Fibroblast of lung (primary cell): ENCODE measurements at regions not wholly inside any gene's neighbourhood (a gene's known extent, or its start where the extent isn't known, plus 50 kb on each side); places are given as distances from the start of the nearest gene placed in this dataset.
A peak's percentile ranks its signal among the peaks of the same experiment; 100 is the strongest.

Experiments used
- DNase-seq, 2 donors: peaks; one replicate each; pipeline versions ENCODE4 v3.0.0 to v3.0.0-alpha.2; 2010; ENCODE audit warnings: low read depth in 2 of 2
- H2AFZ ChIP-seq: 2 replicates; pipeline ENCODE4 v1.5.1; 2012; ENCODE audit warnings: low read length, control low read depth, inconsistent platforms
- H3K27ac ChIP-seq: 2 replicates; pipeline ENCODE4 v1.5.1; 2011; ENCODE audit warnings: low read length, control low read depth; ENCODE audit not compliant: insufficient read depth
- H3K27me3 ChIP-seq: 2 replicates; pipeline ENCODE4 v1.5.1; 2011; ENCODE audit warnings: mild to moderate bottlenecking, low read length; ENCODE audit not compliant: control insufficient read depth, insufficient read depth
- H3K36me3 ChIP-seq: 2 replicates; pipeline ENCODE4 v1.5.1; 2011; ENCODE audit warnings: low read length; ENCODE audit not compliant: control insufficient read depth, insufficient read depth
- H3K4me1 ChIP-seq: 2 replicates; pipeline ENCODE4 v1.5.1; 2011; ENCODE audit warnings: low read length; ENCODE audit not compliant: control insufficient read depth, insufficient read depth; ENCODE audit errors: extremely low read depth
- H3K4me2 ChIP-seq: 2 replicates; pipeline ENCODE4 v1.5.1; 2011; ENCODE audit warnings: low read length, control low read depth; ENCODE audit not compliant: insufficient read depth; ENCODE audit errors: extremely low read depth
- H3K4me3 ChIP-seq, 4 experiments: fragments of 200-600 bp in 1 of 4; sonication (generic) in 1 of 4; replicated peaks in 1 of 4; 2 replicates each; pipeline ENCODE4 v1.5.1; 2011 to 2016; ENCODE audit warnings: low read length in 4 of 4, low read depth in 3 of 4, mild to moderate bottlenecking in 3 of 4, control low read depth in 2 of 4, inconsistent platforms in 1 of 4, mixed read lengths in 1 of 4; ENCODE audit not compliant: insufficient read depth in 1 of 4; ENCODE audit errors: control extremely low read depth in 1 of 4
- H3K79me2 ChIP-seq: 2 replicates; pipeline ENCODE4 v1.5.1; 2012; ENCODE audit warnings: mild to moderate bottlenecking, low read length, inconsistent platforms; ENCODE audit not compliant: control insufficient read depth, insufficient read depth
- H3K9ac ChIP-seq: 2 replicates; pipeline ENCODE4 v1.5.1; 2011; ENCODE audit warnings: mild to moderate bottlenecking, low read length, control low read depth; ENCODE audit not compliant: insufficient read depth
- H3K9me3 ChIP-seq: 2 replicates; pipeline ENCODE4 v1.5.1; 2012; ENCODE audit warnings: low read depth, low read length; ENCODE audit not compliant: control insufficient read depth, insufficient read depth
- H4K20me1 ChIP-seq: 2 replicates; pipeline ENCODE4 v1.5.1; 2011; ENCODE audit warnings: low read length; ENCODE audit not compliant: control insufficient read depth, insufficient read depth; ENCODE audit errors: extremely low read depth
- CTCF ChIP-seq, 2 donors: IDR thresholded peaks in 1 of 2; conservative IDR thresholded peaks in 1 of 2; 1 replicate in 1 of 2; 2 replicates in 1 of 2; pipeline ENCODE4 v1.5.1; 2011 to 2012; ENCODE audit warnings: low read length in 2 of 2, control low read depth in 1 of 2, inconsistent platforms in 1 of 2, low read depth in 1 of 2, mild to moderate bottlenecking in 1 of 2
- EZH2 ChIP-seq: IDR thresholded peaks from 2 replicates; pipeline ENCODE4 v1.5.1; 2012; ENCODE audit warnings: low read length, control low read depth, mild to moderate bottlenecking; ENCODE audit errors: missing control alignments

GRCh38 chr1:73803380-73803779 is 394.6 kb downstream of the LRRIQ3 start:
- no peak overlapping the region for H3K4me3 ChIP-seq
- H3K9ac ChIP-seq = no peak overlapping the region
- no peak for DNase-seq
- TF ChIP-seq CTCF (conservative IDR thresholded peaks at IDR 0.05 in 1 of 2, IDR thresholded peaks at IDR 0.05 in 1 of 2; ENCODE audit: low read depth in 1 of 2, low read length in 2 of 2) = no peak
- no peak for TF ChIP-seq EZH2
- H3K27me3 ChIP-seq = no peaks in the 10 kb centered on the region
- H3K79me2 ChIP-seq = no peaks in the 10 kb centered on the region
- H3K4me2 ChIP-seq = no peak overlapping the region
- H4K20me1 ChIP-seq = no peaks in the 10 kb centered on the region
- H3K9me3 ChIP-seq = no peaks in the 10 kb centered on the region
- H3K27ac ChIP-seq = no peak overlapping the region
- no peak overlapping the region for H2AFZ ChIP-seq
- no peaks in the 10 kb centered on the region for H3K4me1 ChIP-seq
- H3K36me3 ChIP-seq = no peaks in the 10 kb centered on the region

GRCh38 chr1:73801912-73802429 is 396.0 kb downstream of the LRRIQ3 start:
- H4K20me1 ChIP-seq = no peaks in the 10 kb centered on the region
- no peaks in the 10 kb centered on the region for H3K4me1 ChIP-seq
- H3K9me3 ChIP-seq = no peaks in the 10 kb centered on the region
- no peaks in the 10 kb centered on the region for H3K36me3 ChIP-seq
- no peak overlapping the region for H3K27ac ChIP-seq
- H3K4me2 ChIP-seq = no peak overlapping the region
- no peaks in the 10 kb centered on the region for H3K27me3 ChIP-seq
- DNase-seq = peak in 1 of 2 donors; percentile 32
- no peak overlapping the region for H3K9ac ChIP-seq
- no peaks in the 10 kb centered on the region for H3K79me2 ChIP-seq
- TF ChIP-seq EZH2 = no peak
- no peak for TF ChIP-seq CTCF (conservative IDR thresholded peaks at IDR 0.05 in 1 of 2, IDR thresholded peaks at IDR 0.05 in 1 of 2; ENCODE audit: low read depth in 1 of 2, low read length in 2 of 2)
- H2AFZ ChIP-seq = no peak overlapping the region
- no peak overlapping the region for H3K4me3 ChIP-seq

GRCh38 chr1:73800376-73800775 is 397.6 kb downstream of the LRRIQ3 start:
- Histone ChIP-seq H3K9me3 (no peaks in the 10 kb centered on the region), H3K4me1 (no peaks in the 10 kb centered on the region), H3K27me3 (no peaks in the 10 kb centered on the region), H3K36me3 (no peaks in the 10 kb centered on the region), H3K27ac (no peak overlapping the region), H3K79me2 (no peaks in the 10 kb centered on the region), H3K4me2 (no peak overlapping the region), H3K9ac (no peak overlapping the region), H3K4me3 (no peak overlapping the region), H2AFZ (no peak overlapping the region), H4K20me1 (no peaks in the 10 kb centered on the region)
- TF ChIP-seq EZH2 = no peak
- TF ChIP-seq CTCF (conservative IDR thresholded peaks at IDR 0.05 in 1 of 2, IDR thresholded peaks at IDR 0.05 in 1 of 2; ENCODE audit: low read depth in 1 of 2, low read length in 2 of 2) = no peak
- peak; percentile 1 to 71 for DNase-seq
